ENCODE measurements at regions not wholly inside any gene's neighbourhood (a gene's known extent, or its start where the extent isn't known, plus 50 kb on each side); places are given as distances from the start of the nearest gene placed in this dataset.

DNA sequence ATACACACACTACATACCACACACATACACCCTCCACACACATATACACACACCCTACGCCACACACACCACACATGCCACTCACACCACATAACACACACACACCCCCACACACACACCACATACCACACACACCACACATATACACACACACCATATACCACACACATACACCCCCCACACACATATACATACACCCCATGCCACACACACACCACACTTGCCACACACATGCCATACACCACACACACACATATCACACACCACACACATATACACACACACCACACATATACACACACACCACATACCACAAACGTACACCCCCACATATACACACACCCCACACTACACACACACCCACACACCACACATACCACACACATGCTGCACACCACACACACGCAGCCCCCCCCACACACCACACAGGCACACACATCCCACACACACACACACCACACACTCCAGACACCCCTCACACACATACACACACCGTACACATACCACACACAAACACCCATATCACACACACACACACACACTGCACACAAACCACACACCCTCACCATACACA lies 76.7 kb upstream of the TMPRSS2 start:
- TF ChIP-seq, protein P1, sequence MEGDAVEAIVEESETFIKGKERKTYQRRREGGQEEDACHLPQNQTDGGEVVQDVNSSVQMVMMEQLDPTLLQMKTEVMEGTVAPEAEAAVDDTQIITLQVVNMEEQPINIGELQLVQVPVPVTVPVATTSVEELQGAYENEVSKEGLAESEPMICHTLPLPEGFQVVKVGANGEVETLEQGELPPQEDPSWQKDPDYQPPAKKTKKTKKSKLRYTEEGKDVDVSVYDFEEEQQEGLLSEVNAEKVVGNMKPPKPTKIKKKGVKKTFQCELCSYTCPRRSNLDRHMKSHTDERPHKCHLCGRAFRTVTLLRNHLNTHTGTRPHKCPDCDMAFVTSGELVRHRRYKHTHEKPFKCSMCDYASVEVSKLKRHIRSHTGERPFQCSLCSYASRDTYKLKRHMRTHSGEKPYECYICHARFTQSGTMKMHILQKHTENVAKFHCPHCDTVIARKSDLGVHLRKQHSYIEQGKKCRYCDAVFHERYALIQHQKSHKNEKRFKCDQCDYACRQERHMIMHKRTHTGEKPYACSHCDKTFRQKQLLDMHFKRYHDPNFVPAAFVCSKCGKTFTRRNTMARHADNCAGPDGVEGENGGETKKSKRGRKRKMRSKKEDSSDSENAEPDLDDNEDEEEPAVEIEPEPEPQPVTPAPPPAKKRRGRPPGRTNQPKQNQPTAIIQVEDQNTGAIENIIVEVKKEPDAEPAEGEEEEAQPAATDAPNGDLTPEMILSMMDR (IDR thresholded peaks at IDR 0.05; ENCODE audit: low read depth, low read length, missing control alignments) = no peak
- DNase-seq (ENCODE audit: extremely low read depth, low read depth) = no peak
- no peak overlapping the region for H3K4me3 ChIP-seq (replicated peaks; ENCODE audit: low read depth, low read length)

DNA sequence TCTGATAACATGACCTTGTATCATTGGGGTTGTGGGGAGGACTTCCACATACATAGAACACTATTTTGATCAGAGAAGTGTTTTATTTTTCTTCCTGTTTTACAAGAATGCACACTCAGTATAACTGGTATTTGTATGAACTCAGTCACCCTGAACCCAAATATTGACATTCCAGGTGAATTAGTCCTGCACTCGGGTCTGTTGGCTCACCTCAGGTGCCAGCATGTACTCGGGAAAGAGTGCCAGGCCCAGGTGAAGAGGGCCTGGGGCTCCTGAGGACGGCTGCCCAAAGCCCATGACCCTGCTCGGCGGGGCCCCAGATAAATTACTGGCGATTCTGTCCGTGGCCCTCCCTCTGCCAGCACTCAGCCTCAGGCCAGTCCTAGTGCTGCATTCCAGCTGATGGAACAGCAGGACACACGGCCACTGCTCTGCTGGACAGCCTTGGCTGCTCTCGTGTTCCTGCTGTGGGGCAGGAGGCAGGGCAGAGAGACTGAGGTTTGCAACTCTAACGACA lies 75.4 kb upstream of the TMPRSS2 start:
- no peak overlapping the region for H3K4me3 ChIP-seq (replicated peaks; ENCODE audit: low read depth, low read length)
- TF ChIP-seq, protein P1 (IDR thresholded peaks at IDR 0.05; ENCODE audit: low read depth, low read length, missing control alignments) = no peak
- no peak for DNase-seq (ENCODE audit: extremely low read depth, low read depth)

DNA sequence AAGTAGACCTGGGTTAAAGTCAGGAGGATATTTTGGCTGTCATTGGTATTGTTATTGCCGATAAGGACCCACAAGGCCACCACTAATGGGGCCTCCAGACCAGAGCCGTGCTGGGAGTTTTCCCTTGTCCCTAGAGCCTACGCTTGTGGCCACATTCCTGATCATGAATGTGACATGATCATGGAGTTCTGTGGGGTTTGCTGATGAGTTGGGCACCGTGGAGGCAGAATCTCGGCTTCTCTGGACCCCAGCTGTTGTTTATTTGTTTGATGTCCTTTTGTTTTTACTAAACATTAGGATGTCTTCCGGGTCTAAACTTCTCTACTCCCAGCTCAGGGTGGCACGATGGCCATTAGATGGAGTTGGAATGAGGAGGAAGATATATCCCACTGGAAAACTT lies 74.9 kb upstream of the TMPRSS2 start:
- DNase-seq (ENCODE audit: extremely low read depth, low read depth) = no peak
- no peak overlapping the region for H3K4me3 ChIP-seq (replicated peaks; ENCODE audit: low read depth, low read length)
- TF ChIP-seq, protein P1 (IDR thresholded peaks at IDR 0.05; ENCODE audit: low read depth, low read length, missing control alignments) = no peak

DNA sequence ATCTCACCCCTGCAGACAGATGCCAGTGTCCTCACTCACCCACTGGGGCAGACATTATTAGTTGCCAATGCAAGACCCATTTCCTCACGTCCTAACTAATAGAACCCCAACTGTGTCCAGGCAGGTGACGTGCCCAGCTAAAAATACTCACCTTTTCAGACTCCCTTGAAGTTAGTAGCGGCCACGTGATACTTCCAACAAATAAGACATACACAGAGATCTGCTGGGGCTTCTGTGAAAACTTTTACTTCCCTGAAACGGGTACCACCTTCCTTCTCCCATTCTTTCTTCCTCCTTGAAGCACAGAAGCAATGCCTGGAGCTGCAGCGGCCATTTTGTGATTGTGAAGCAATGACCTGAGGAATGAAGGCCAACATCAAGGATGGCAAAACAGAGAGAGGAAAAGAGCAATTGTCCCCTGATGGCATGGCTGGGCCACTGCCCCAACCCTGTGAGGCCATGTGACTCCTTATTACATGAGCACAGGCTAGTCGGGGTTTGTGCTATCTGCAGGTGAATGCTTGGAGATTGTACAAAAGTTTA lies 74.4 kb upstream of the TMPRSS2 start:
- H3K4me3 ChIP-seq (replicated peaks; ENCODE audit: low read depth, low read length) = no peak overlapping the region
- TF ChIP-seq, protein P1 (IDR thresholded peaks at IDR 0.05; ENCODE audit: low read depth, low read length, missing control alignments) = no peak
- no peak for DNase-seq (ENCODE audit: extremely low read depth, low read depth)

DNA sequence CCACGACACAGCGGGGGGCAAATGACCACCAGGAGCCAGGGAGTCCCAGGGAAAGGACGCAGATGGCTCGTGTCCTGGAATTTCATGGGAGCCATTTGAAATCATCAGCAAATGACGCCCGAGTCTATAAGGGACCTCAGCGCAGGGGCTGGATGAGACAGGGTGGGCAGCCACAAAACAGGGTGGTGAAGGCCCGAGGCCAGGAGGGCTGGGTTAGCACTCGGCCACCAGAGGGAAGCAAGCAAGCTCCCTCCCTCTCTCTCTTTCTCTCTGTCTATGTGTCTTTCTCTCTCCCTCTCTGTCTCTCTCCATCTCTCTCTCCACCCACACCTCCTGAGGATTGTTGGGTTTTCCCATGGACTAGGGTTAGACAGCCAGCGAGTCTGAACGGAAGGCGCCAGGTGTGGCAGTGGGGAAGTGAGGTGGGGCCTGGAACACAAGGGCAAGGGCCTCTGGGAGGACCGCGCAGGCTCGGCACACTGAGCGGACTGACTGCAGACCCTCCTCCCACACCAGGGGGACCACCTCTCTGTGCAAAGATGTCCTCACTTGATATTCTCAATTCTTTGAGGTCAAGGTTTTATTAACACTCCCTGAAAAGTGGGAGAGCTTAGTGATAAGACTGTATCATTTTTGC lies 73.8 kb upstream of the TMPRSS2 start:
- TF ChIP-seq, protein P1 (IDR thresholded peaks at IDR 0.05; ENCODE audit: low read depth, low read length, missing control alignments) = no peak
- no peak for DNase-seq (ENCODE audit: extremely low read depth, low read depth)
- H3K4me3 ChIP-seq (replicated peaks; ENCODE audit: low read depth, low read length) = no peak overlapping the region

DNA sequence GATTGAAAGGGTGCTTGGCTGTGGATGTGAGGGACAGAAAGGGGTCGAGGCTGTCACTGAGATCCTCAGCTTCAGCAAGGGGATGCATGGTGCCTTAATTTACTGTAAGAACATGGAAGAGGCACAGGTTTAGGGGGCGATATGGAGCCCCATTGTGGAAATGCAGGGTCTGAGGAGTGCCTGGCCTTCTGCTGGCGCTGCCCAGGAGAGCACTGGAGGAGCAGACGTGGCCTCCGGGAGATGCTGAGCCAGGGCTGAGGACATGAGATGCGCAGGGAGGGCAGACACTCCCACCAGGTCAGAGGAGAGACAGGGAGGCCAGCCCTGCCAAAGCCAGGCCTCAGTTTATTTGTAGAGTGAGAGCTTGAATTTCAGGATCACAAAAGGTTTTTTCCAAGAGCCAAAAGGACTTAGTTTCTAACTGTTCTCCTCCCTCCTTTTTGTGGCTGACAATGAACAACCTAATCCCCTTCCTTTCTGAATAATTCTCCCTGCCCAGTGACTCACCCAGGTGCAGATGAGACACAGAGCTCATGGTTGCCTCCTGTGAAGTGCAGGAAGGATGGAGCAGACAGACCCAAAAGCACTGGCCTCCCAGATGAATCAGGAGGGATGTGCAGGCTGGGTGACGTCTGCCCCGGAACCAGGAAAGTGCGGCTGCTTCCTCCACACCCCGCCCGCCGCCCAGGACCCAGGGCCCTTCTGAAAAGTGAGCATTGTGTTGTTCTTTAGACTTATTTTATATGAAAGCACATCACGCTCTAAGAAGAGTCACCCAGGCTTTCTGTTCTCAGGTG lies 73.0 kb upstream of the TMPRSS2 start:
- TF ChIP-seq, protein P1 (IDR thresholded peaks at IDR 0.05; ENCODE audit: low read depth, low read length, missing control alignments) = no peak
- no peak for DNase-seq (ENCODE audit: extremely low read depth, low read depth)
- H3K4me3 ChIP-seq (replicated peaks; ENCODE audit: low read depth, low read length) = no peak overlapping the region

Measured in HFF-Myc (cell line).